Activated CD4-positive, alpha-beta memory T cell treated with anti-CD3 and anti-CD28 coated beads for 36 hours (primary cell): ENCODE measurements at regions not wholly inside any gene's neighbourhood (a gene's known extent, or its start where the extent isn't known, plus 50 kb on each side); places are given as distances from the start of the nearest gene placed in this dataset.
"Not testable (repeated sequence)": the region's sequence is repeated elsewhere in the genome, so short reads cannot be mapped to it uniquely, and the experiment has no call there.

Source experiments
- CTCF ChIA-PET: fragments of 350-600 bp; sonication (Branson Sonifier 250); formaldehyde crosslinking; loops from one replicate; lab custom pipeline; 2021; ENCODE audit warnings: antibody characterized with exemption, inconsistent platforms; lab: Charles Lee
- POLR2A ChIA-PET: fragments of 350-600 bp; sonication (Branson Sonifier 250); formaldehyde crosslinking; loops from one replicate; lab custom pipeline; 2021; ENCODE audit warnings: antibody characterized with exemption; lab: Charles Lee
- DNase-seq: peaks from one replicate; pipeline ENCODE4 v3.0.0-alpha.2; 2020
- H3K27ac Mint-ChIP-seq: one replicate; pipeline ENCODE4 v1.8.0; 2021; ENCODE audit warnings: mixed read lengths
- H3K27me3 Mint-ChIP-seq: one replicate; pipeline ENCODE4 v1.8.0; 2021; ENCODE audit warnings: mixed read lengths
- H3K36me3 Mint-ChIP-seq: one replicate; pipeline ENCODE4 v1.8.0; 2021; ENCODE audit warnings: mixed read lengths
- H3K4me1 Mint-ChIP-seq: one replicate; pipeline ENCODE4 v1.8.0; 2021; ENCODE audit warnings: low read depth, mixed read lengths
- H3K4me3 Mint-ChIP-seq: one replicate; pipeline ENCODE4 v1.8.0; 2021; ENCODE audit warnings: mild to moderate bottlenecking, mixed read lengths
- H3K9me3 Mint-ChIP-seq: one replicate; pipeline ENCODE4 v1.8.0; 2021; ENCODE audit warnings: mixed read lengths
- intact Hi-C: fragments of 100-400 bp; cut with micrococcal nuclease; formaldehyde crosslinking; loops from one replicate; pipeline ENCODE4 v1.15.1; 2023

- intact Hi-C loops, result no loop called here
- no peak overlapping the region for H3K4me3 Mint-ChIP-seq
- no peaks in the 10 kb centered on the region for H3K4me1 Mint-ChIP-seq
- H3K9me3 Mint-ChIP-seq, result no peaks in the 10 kb centered on the region
- DNase-seq, result no peak
- no peaks in the 10 kb centered on the region for H3K27me3 Mint-ChIP-seq
- POLR2A ChIA-PET, result no interaction called here
- CTCF ChIA-PET, result no interaction called here
- H3K27ac Mint-ChIP-seq, result no peak overlapping the region
- H3K36me3 Mint-ChIP-seq, result no peaks in the 10 kb centered on the region
Observed at GRCh38 chr18:10166164-10166807, 252.5 kb downstream of the VAPA start.

- POLR2A ChIA-PET, result no interaction called here
- Mint-ChIP-seq H3K27ac (no peak overlapping the region), H3K9me3 (no peaks in the 10 kb centered on the region), H3K4me3 (no peak overlapping the region), H3K36me3 (no peaks in the 10 kb centered on the region), H3K4me1 (no peaks in the 10 kb centered on the region), H3K27me3 (no peaks in the 10 kb centered on the region)
- CTCF ChIA-PET, result no interaction called here
- intact Hi-C loops, result no loop called here
- no peak for DNase-seq
Observed at GRCh38 chr18:10167759-10168158, 253.9 kb downstream of the VAPA start.

DNA sequence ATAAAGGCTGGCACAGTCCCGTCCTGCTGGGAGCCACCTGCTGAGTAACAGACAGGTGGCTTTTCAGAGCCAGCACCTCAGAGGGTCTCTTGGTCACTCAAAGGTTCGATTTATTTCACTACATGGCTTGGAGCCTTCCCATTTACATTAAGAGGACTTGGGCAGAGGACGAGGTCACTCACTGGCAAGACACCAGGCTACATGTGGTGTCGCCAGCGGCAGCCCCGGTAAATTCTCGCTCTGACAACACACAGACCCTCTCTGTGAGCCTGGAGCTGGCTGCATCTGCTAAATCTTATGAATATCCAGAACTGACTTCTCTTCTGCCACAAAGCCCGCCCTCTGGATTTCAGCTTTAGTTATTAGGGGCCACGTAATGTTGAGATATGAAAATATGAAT, 254.7 kb downstream of the VAPA start:
- CTCF ChIA-PET, result no interaction called here
- Mint-ChIP-seq H3K9me3 (no peaks in the 10 kb centered on the region), H3K4me1 (no peaks in the 10 kb centered on the region), H3K27me3 (no peaks in the 10 kb centered on the region), H3K4me3 (no peak overlapping the region), H3K36me3 (no peaks in the 10 kb centered on the region), H3K27ac (no peak overlapping the region)
- intact Hi-C loops, result no loop called here
- POLR2A ChIA-PET, result no interaction called here
- no peak for DNase-seq

- no peak for DNase-seq
- ChIA-PET CTCF (no interaction called here), POLR2A (no interaction called here)
- Mint-ChIP-seq H3K9me3 (no peaks in the 10 kb centered on the region), H3K4me3 (no peak overlapping the region), H3K36me3 (no peaks in the 10 kb centered on the region), H3K4me1 (no peaks in the 10 kb centered on the region), H3K27me3 (no peaks in the 10 kb centered on the region), H3K27ac (no peak overlapping the region)
- intact Hi-C loops, result no loop called here
Observed at GRCh38 chr18:10169064-10169562, 255.3 kb downstream of the VAPA start.

DNA sequence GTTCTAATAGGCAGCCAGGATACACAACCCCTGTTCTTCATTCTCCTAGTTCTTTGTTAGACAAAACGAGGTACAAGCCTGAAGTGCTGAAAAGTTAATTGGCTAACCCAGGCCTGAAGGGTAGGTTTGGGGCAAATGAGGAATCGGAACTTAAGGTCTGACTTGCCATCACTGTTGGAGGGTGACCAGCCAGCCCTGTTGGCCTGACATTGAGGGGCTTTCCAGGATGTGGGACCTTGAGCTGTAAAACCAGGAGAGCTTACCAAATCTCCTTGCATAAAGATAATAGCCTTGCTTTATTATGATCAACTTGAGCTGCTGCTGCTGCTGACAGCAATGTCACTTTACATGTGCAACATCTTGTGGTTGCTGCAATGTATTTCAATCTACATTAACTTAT, 256.0 kb downstream of the VAPA start:
- intact Hi-C loops, result no loop called here
- H3K9me3 Mint-ChIP-seq, result no peaks in the 10 kb centered on the region
- DNase-seq, result no peak
- no peaks in the 10 kb centered on the region for H3K27me3 Mint-ChIP-seq
- ChIA-PET POLR2A (no interaction called here), CTCF (no interaction called here)
- no peaks in the 10 kb centered on the region for H3K4me1 Mint-ChIP-seq
- no peak overlapping the region for H3K27ac Mint-ChIP-seq
- H3K36me3 Mint-ChIP-seq, result no peaks in the 10 kb centered on the region
- no peak overlapping the region for H3K4me3 Mint-ChIP-seq

GRCh38 chr18:10170375-10170774, 256.6 kb downstream of the VAPA start:
- DNase-seq, result no peak
- H3K9me3 Mint-ChIP-seq, result no peaks in the 10 kb centered on the region
- POLR2A ChIA-PET, result no interaction called here
- no peaks in the 10 kb centered on the region for H3K4me1 Mint-ChIP-seq
- no peaks in the 10 kb centered on the region for H3K36me3 Mint-ChIP-seq
- H3K4me3 Mint-ChIP-seq, result no peak overlapping the region
- no peak overlapping the region for H3K27ac Mint-ChIP-seq
- CTCF ChIA-PET, result no interaction called here
- intact Hi-C loops, result no loop called here
- H3K27me3 Mint-ChIP-seq, result no peaks in the 10 kb centered on the region

- H3K9me3 Mint-ChIP-seq, intact Hi-C loops, H3K36me3 Mint-ChIP-seq, CTCF ChIA-PET, H3K27ac Mint-ChIP-seq, H3K27me3 Mint-ChIP-seq, H3K4me1 Mint-ChIP-seq, H3K4me3 Mint-ChIP-seq, POLR2A ChIA-PET, DNase-seq: not testable (repeated sequence)
Observed at GRCh38 chr18:10175333-10175732, 261.5 kb downstream of the VAPA start.

GRCh38 chr18:10179326-10179725, 265.5 kb downstream of the VAPA start:
- H3K36me3 Mint-ChIP-seq, H3K9me3 Mint-ChIP-seq, H3K4me3 Mint-ChIP-seq, DNase-seq, H3K27me3 Mint-ChIP-seq, intact Hi-C loops, POLR2A ChIA-PET, H3K4me1 Mint-ChIP-seq, H3K27ac Mint-ChIP-seq: not testable (repeated sequence)
- CTCF ChIA-PET, result interaction anchor here (0.6 kb wide), 1 partner anchor 16 kb away, joined by 3 read pairs; no protein-coding TSS in a partner anchor

DNA sequence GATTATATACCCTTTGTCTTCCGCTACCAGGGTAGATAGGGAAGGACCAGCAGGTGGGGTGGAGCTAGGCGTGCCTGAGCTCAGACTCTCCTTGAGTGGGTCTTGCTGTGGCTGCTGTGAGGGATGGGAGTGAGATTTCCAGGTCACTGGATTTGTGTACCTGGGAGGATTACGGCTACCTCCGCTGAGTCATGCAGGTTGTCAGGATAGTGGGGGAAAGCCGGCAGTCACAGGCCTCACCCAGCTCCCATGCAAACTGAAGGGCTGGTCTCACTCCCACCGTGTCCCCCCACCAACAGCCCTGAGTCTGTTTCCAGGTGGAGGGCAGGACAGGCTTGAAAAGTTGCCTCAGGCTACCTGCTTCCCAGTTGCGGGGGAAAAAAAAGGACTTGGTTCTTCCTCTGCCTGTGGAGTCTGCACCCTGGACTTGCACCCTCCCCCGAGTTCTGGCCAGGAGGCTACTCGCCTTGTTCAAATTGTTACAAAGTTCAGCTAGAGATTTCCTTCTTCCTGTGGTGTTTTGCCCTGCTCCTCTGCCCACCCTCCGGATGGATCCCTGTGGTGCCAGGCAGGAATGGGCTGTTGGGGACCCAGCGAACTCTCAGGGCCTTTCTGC, 268.3 kb downstream of the VAPA start:
- DNase-seq, result no peak
- ChIA-PET CTCF (no interaction called here), POLR2A (no interaction called here)
- H3K27me3 Mint-ChIP-seq, result peaks cover 6% of the 10 kb centered on the region
- H3K36me3 Mint-ChIP-seq, result no peaks in the 10 kb centered on the region
- peaks cover 5% of the 10 kb centered on the region for H3K9me3 Mint-ChIP-seq
- H3K4me1 Mint-ChIP-seq, result no peaks in the 10 kb centered on the region
- intact Hi-C loops, result no loop called here
- H3K27ac Mint-ChIP-seq, result no peak overlapping the region
- H3K4me3 Mint-ChIP-seq, result no peak overlapping the region

DNA sequence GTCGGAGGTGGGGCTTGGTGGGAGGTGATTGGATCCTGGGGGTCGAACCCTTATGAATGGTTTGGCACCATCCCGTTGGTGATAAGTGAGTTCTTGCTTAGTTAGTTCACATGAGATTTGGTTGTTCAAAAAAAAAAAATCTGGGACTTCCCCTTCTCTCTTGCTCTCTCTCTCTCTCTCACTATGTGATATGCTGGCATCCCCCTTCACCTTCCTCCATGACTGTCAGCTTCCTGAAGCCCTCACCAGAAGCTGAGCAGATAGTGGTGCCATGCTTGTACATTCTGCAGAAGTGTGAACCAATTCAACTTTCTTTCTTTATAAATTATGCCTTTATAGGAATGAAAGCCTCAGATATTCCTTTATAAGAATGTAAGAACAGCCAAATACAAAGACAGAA, 269.7 kb upstream of the APCDD1 start:
- CTCF ChIA-PET, result no interaction called here
- POLR2A ChIA-PET, result no interaction called here
- no peak for DNase-seq
- Mint-ChIP-seq H3K36me3 (no peaks in the 10 kb centered on the region), H3K4me3 (no peak overlapping the region), H3K27me3 (peaks cover 8% of the 10 kb centered on the region), H3K27ac (no peak overlapping the region), H3K4me1 (no peaks in the 10 kb centered on the region), H3K9me3 (peaks cover 5% of the 10 kb centered on the region)
- intact Hi-C loops, result no loop called here

DNA sequence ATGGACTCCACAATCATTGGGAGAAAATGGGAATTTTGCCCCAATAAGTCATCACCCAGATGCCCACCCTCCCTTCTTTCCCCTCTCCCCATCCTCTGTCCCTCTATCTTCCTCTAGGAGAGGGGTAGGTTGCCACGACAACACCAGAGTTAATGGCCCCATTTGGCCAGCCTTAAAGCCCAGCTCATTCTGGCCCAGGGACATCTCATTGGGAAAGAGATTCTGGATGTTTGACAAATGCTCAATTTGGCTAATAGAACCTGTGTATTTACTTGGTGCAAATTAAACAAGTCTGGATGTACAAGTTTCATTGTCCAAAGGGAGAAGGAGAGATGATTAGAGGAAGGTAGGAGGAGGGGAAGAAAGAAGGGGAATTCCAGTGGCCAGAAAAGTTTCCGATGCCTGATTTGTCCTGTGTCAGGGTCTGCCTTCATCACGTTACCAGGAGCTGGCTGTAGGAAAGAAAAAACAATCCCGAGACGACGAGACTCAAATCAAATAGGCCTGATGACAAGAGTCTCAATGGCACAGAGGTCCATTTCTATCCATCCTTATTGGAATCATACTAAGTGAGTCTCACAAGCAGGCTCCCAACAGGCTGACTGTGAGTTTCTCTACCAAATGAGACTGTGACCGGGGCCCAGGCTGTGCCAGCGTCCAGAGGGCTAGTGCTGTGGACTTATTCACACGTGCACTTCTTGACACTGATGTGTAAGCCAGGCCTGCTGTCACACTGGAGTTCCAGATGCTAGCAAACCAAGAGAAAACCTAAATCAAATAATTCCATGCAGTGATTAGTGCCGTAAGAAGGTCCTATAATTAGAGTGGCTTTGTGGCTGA, 265.2 kb upstream of the APCDD1 start:
- POLR2A ChIA-PET, result no interaction called here
- Mint-ChIP-seq H3K27ac (no peak overlapping the region), H3K4me1 (no peaks in the 10 kb centered on the region), H3K36me3 (no peaks in the 10 kb centered on the region), H3K4me3 (no peak overlapping the region), H3K27me3 (peaks cover 6% of the 10 kb centered on the region), H3K9me3 (peaks cover 5% of the 10 kb centered on the region)
- CTCF ChIA-PET, result no interaction called here
- intact Hi-C loops, result no loop called here
- DNase-seq, result no peak

DNA sequence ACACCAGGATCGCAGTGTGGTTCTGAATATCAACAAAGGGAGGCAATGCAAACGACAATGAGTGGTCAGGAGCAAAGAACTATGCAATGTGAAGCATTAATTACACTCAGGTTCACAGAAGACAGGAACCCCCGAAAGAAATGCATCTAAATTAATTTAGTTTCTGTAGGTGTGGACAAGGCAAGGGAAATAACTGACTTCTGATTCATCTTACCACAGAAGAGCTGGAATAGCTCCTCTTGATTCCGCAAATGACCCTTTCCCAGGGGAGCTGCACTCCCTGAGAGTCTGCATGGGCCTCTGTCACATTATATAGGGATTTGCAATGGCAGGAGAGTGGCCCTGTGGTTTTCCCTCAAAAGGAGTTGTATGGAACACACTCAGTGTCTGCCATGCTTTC, 263.9 kb upstream of the APCDD1 start:
- no peak for DNase-seq
- ChIA-PET POLR2A (no interaction called here), CTCF (no interaction called here)
- intact Hi-C loops, result no loop called here
- Mint-ChIP-seq H3K4me1 (no peaks in the 10 kb centered on the region), H3K27ac (no peak overlapping the region), H3K9me3 (no peaks in the 10 kb centered on the region), H3K4me3 (no peak overlapping the region), H3K36me3 (no peaks in the 10 kb centered on the region), H3K27me3 (peaks cover 6% of the 10 kb centered on the region)
